ENCODE measurements at regions not wholly inside any gene's neighbourhood (a gene's known extent, or its start where the extent isn't known, plus 50 kb on each side); places are given as distances from the start of the nearest gene placed in this dataset.

DNA sequence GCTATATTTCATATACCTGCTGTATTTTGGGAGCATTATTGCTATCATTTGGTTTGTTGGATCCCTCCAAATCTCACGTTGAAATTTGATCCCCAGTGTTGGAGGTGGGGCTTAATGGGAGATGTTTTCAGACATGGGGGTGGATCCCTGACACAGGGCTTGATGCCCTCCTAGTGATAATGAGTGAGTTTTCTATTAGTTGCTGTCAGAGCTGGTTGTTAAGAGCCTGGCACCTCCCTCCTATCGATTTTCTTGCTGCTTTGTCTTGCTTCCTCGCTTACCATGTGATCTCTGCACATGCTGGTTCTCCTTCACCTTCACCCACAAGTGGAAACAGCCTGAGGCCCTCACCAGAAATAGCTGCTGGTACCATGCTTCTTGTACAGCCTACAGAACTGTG lies 259.9 kb upstream of the STARD13 start (continued):
- TF ChIP-seq, protein P1, sequence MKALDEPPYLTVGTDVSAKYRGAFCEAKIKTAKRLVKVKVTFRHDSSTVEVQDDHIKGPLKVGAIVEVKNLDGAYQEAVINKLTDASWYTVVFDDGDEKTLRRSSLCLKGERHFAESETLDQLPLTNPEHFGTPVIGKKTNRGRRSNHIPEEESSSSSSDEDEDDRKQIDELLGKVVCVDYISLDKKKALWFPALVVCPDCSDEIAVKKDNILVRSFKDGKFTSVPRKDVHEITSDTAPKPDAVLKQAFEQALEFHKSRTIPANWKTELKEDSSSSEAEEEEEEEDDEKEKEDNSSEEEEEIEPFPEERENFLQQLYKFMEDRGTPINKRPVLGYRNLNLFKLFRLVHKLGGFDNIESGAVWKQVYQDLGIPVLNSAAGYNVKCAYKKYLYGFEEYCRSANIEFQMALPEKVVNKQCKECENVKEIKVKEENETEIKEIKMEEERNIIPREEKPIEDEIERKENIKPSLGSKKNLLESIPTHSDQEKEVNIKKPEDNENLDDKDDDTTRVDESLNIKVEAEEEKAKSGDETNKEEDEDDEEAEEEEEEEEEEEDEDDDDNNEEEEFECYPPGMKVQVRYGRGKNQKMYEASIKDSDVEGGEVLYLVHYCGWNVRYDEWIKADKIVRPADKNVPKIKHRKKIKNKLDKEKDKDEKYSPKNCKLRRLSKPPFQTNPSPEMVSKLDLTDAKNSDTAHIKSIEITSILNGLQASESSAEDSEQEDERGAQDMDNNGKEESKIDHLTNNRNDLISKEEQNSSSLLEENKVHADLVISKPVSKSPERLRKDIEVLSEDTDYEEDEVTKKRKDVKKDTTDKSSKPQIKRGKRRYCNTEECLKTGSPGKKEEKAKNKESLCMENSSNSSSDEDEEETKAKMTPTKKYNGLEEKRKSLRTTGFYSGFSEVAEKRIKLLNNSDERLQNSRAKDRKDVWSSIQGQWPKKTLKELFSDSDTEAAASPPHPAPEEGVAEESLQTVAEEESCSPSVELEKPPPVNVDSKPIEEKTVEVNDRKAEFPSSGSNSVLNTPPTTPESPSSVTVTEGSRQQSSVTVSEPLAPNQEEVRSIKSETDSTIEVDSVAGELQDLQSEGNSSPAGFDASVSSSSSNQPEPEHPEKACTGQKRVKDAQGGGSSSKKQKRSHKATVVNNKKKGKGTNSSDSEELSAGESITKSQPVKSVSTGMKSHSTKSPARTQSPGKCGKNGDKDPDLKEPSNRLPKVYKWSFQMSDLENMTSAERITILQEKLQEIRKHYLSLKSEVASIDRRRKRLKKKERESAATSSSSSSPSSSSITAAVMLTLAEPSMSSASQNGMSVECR (CRISPR knock-in tag; IDR thresholded peaks at IDR 0.05; ENCODE audit: borderline replicate concordance) = no peak
- TF ChIP-seq, protein P2, sequence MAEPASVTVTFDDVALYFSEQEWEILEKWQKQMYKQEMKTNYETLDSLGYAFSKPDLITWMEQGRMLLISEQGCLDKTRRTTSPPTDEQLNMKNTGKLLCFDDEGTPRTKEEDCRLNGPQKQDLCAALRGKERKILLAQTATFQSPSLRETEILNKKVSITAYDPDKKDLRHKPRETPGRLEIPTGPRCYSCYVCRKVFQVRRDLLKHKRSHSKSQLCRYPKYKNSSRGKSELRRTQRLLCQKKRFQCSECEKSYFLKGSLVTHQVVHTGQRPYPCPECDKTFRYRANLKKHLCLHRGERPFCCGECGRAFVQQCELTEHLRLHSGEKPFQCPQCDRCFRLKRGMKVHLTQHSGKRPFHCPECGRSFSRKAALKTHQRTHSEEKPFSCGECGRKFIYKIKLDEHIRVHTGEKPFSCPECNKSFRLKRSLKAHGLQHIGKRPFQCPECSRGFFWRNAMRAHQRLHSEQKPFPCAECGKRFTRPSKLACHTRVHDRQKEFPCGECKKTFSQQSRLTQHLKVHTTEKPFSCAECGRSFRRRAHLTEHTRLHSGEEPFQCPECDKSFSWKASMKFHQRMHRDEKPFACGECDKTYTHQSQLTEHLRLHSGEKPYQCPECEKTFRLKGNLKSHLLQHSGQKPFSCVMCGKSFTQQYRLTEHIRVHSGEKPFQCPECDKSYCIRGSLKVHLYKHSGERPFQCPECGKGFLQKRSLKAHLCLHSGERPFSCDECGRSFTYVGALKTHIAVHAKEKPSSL (CRISPR knock-in tag; conservative IDR thresholded peaks at IDR 0.05) = no peak
- TF ChIP-seq, protein P3, sequence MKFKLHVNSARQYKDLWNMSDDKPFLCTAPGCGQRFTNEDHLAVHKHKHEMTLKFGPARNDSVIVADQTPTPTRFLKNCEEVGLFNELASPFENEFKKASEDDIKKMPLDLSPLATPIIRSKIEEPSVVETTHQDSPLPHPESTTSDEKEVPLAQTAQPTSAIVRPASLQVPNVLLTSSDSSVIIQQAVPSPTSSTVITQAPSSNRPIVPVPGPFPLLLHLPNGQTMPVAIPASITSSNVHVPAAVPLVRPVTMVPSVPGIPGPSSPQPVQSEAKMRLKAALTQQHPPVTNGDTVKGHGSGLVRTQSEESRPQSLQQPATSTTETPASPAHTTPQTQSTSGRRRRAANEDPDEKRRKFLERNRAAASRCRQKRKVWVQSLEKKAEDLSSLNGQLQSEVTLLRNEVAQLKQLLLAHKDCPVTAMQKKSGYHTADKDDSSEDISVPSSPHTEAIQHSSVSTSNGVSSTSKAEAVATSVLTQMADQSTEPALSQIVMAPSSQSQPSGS (CRISPR knock-in tag; IDR thresholded peaks at IDR 0.05; ENCODE audit: borderline replicate concordance, low read depth) = no peak
- no peak for TF ChIP-seq TEAD4 (CRISPR knock-in tag; IDR thresholded peaks at IDR 0.05)
- TF ChIP-seq MYBL2 (CRISPR knock-in tag; IDR thresholded peaks at IDR 0.05) = no peak
- no peak for TF ChIP-seq KAT7 (CRISPR knock-in tag; IDR thresholded peaks at IDR 0.05; ENCODE audit: borderline replicate concordance)
- no peak for TF ChIP-seq FOXK1 (CRISPR knock-in tag; IDR thresholded peaks at IDR 0.05)
- TF ChIP-seq, protein P4, sequence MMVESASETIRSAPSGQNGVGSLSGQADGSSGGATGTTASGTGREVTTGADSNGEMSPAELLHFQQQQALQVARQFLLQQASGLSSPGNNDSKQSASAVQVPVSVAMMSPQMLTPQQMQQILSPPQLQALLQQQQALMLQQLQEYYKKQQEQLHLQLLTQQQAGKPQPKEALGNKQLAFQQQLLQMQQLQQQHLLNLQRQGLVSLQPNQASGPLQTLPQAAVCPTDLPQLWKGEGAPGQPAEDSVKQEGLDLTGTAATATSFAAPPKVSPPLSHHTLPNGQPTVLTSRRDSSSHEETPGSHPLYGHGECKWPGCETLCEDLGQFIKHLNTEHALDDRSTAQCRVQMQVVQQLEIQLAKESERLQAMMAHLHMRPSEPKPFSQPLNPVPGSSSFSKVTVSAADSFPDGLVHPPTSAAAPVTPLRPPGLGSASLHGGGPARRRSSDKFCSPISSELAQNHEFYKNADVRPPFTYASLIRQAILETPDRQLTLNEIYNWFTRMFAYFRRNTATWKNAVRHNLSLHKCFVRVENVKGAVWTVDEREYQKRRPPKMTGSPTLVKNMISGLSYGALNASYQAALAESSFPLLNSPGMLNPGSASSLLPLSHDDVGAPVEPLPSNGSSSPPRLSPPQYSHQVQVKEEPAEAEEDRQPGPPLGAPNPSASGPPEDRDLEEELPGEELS (CRISPR knock-in tag; IDR thresholded peaks at IDR 0.05) = no peak
- TF ChIP-seq SMAD3 (CRISPR knock-in tag; IDR thresholded peaks at IDR 0.05; ENCODE audit: borderline replicate concordance) = no peak
- no peak for TF ChIP-seq GTF2I (CRISPR knock-in tag; conservative IDR thresholded peaks at IDR 0.05)
- no peak for TF ChIP-seq IRF2 (CRISPR knock-in tag; IDR thresholded peaks at IDR 0.05; ENCODE audit: borderline replicate concordance, low read depth)
- TF ChIP-seq ZNF232 (CRISPR knock-in tag; IDR thresholded peaks at IDR 0.05) = no peak

DNA sequence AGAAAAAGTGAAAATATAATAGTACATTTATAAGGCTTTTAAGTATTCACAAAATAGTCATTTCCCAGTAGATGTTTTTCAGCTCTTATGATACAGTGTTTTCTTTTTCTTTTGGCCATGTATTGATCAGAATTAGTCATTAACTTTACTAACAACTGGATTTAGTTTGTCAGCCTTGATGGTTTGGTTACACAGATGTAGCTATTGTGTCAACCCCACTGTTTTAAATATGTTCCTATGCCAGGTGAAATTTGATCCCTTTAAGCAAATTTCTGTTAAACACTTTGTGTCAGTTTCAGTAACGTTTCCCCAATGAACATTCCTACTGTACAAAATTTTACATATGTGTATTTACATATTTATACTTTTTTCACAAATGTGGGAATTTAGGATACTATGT lies 261.5 kb upstream of the STARD13 start:
- TF ChIP-seq SP1 (CRISPR knock-in tag; conservative IDR thresholded peaks at IDR 0.05) (no peak), EMX1 (CRISPR knock-in tag; IDR thresholded peaks at IDR 0.05) (no peak), HMGA2 (CRISPR knock-in tag; IDR thresholded peaks at IDR 0.05) (no peak), TCF7 (CRISPR knock-in tag; IDR thresholded peaks at IDR 0.05; ENCODE audit: low read depth) (no peak), KAT7 (CRISPR knock-in tag; IDR thresholded peaks at IDR 0.05; ENCODE audit: borderline replicate concordance) (no peak), JAZF1 (CRISPR knock-in tag; IDR thresholded peaks at IDR 0.05) (no peak), ZNF416 (CRISPR knock-in tag; IDR thresholded peaks at IDR 0.05) (no peak)
- TF ChIP-seq, protein P5, sequence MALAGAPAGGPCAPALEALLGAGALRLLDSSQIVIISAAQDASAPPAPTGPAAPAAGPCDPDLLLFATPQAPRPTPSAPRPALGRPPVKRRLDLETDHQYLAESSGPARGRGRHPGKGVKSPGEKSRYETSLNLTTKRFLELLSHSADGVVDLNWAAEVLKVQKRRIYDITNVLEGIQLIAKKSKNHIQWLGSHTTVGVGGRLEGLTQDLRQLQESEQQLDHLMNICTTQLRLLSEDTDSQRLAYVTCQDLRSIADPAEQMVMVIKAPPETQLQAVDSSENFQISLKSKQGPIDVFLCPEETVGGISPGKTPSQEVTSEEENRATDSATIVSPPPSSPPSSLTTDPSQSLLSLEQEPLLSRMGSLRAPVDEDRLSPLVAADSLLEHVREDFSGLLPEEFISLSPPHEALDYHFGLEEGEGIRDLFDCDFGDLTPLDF (CRISPR knock-in tag; IDR thresholded peaks at IDR 0.05) = no peak
- TF ChIP-seq, protein P6, sequence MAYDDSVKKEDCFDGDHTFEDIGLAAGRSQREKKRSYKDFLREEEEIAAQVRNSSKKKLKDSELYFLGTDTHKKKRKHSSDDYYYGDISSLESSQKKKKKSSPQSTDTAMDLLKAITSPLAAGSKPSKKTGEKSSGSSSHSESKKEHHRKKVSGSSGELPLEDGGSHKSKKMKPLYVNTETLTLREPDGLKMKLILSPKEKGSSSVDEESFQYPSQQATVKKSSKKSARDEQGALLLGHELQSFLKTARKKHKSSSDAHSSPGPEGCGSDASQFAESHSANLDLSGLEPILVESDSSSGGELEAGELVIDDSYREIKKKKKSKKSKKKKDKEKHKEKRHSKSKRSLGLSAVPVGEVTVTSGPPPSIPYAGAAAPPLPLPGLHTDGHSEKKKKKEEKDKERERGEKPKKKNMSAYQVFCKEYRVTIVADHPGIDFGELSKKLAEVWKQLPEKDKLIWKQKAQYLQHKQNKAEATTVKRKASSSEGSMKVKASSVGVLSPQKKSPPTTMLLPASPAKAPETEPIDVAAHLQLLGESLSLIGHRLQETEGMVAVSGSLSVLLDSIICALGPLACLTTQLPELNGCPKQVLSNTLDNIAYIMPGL (CRISPR knock-in tag; IDR thresholded peaks at IDR 0.05) = no peak
- no peak for DNase-seq (ENCODE audit: low spot score)
- H3K4me3 Mint-ChIP-seq = no peak overlapping the region
- H3K27ac Mint-ChIP-seq = no peak overlapping the region
- H3K36me3 Mint-ChIP-seq = no peaks in the 10 kb centered on the region
- H3K9me3 Mint-ChIP-seq = no peaks in the 10 kb centered on the region
- no peak for ATAC-seq
- ChIA-PET CTCF (interaction anchor here (0.9 kb wide), 1 partner anchor 57 kb away, joined by 4 read pairs; no protein-coding TSS in a partner anchor), POLR2A (no interaction called here)
- H3K27me3 Mint-ChIP-seq (ENCODE audit: low read depth) = no peaks in the 10 kb centered on the region
- peaks cover 33% of the 10 kb centered on the region for H3K4me1 Mint-ChIP-seq
